Neuronal stem cell (in vitro differentiated cells): ENCODE measurements at regions not wholly inside any gene's neighbourhood (a gene's known extent, or its start where the extent isn't known, plus 50 kb on each side); places are given as distances from the start of the nearest gene placed in this dataset.

Experiments
- DNase-seq: peaks from one replicate; pipeline ENCODE4 v3.0.0-alpha.2; 2013; ENCODE audit warnings: low spot score
- H2AFZ ChIP-seq: one replicate; pipeline ENCODE4 v1.6.1; 2013; ENCODE audit warnings: mild to moderate bottlenecking, low read length, inconsistent platforms
- H2AK5ac ChIP-seq: 2 replicates; pipeline ENCODE4 v1.6.1; 2013; ENCODE audit warnings: low read depth, mild to moderate bottlenecking, inconsistent platforms, low read length, moderate library complexity, mixed read lengths
- H2BK120ac ChIP-seq: 2 replicates; pipeline ENCODE4 v1.6.1; 2013; ENCODE audit warnings: low read depth, mild to moderate bottlenecking, inconsistent platforms, low read length, moderate library complexity, mixed read lengths
- H2BK12ac ChIP-seq: one replicate; pipeline ENCODE4 v1.6.1; 2013; ENCODE audit warnings: low read length, inconsistent platforms
- H2BK15ac ChIP-seq: 2 replicates; pipeline ENCODE4 v1.6.1; 2013; ENCODE audit warnings: mild to moderate bottlenecking, low read length, inconsistent platforms, mixed read lengths
- H2BK5ac ChIP-seq: one replicate; pipeline ENCODE4 v1.6.1; 2013; ENCODE audit warnings: inconsistent platforms, mild to moderate bottlenecking, low read length, moderate library complexity
- H3K14ac ChIP-seq: one replicate; pipeline ENCODE4 v1.6.1; 2013; ENCODE audit warnings: low read length, inconsistent platforms
- H3K18ac ChIP-seq: 2 replicates; pipeline ENCODE4 v1.6.1; 2013; ENCODE audit warnings: low read length, inconsistent platforms
- H3K23ac ChIP-seq: 2 replicates; pipeline ENCODE4 v1.6.1; 2013; ENCODE audit warnings: low read depth, mild to moderate bottlenecking, mixed read lengths, low read length, inconsistent platforms; ENCODE audit not compliant: poor library complexity
- H3K27ac ChIP-seq: replicated peaks from 3 replicates; pipeline ENCODE4 v1.5.1; 2013; ENCODE audit warnings: low read length, inconsistent platforms
- H3K27me3 ChIP-seq, 3 experiments: 2 replicates each; pipeline ENCODE4 v1.6.1; 2013; ENCODE audit warnings: low read length in 3 of 3, mild to moderate bottlenecking in 2 of 3, inconsistent platforms in 1 of 3, low read depth in 1 of 3, mixed read lengths in 1 of 3, moderate library complexity in 1 of 3; ENCODE audit not compliant: control insufficient read depth in 3 of 3, insufficient read depth in 3 of 3
- H3K36me3 ChIP-seq, 2 donors: replicated peaks in 1 of 2; 2 replicates each; pipeline ENCODE4 v1.6.1; 2013; ENCODE audit warnings: low read length in 2 of 2; ENCODE audit not compliant: control insufficient read depth in 2 of 2, insufficient read depth in 2 of 2
- H3K4ac ChIP-seq: 2 replicates; pipeline ENCODE4 v1.6.1; 2013; ENCODE audit warnings: inconsistent platforms, mild to moderate bottlenecking, low read length, moderate library complexity
- H3K4me1 ChIP-seq, 2 donors: 1 replicate in 1 of 2; 2 replicates in 1 of 2; pipeline ENCODE4 v1.6.1; 2013; ENCODE audit warnings: low read length in 2 of 2, low read depth in 1 of 2; ENCODE audit not compliant: control insufficient read depth in 2 of 2, insufficient read depth in 1 of 2
- H3K4me2 ChIP-seq: one replicate; pipeline ENCODE4 v1.6.1; 2013; ENCODE audit warnings: mild to moderate bottlenecking, low read length, inconsistent platforms; ENCODE audit not compliant: insufficient read depth, poor library complexity, severe bottlenecking
- H3K4me3 ChIP-seq, 2 donors: 2 replicates each; pipeline ENCODE4 v1.5.1; 2013; ENCODE audit warnings: low read length in 2 of 2, mild to moderate bottlenecking in 2 of 2, inconsistent platforms in 1 of 2, moderate library complexity in 1 of 2
- H3K79me1 ChIP-seq: one replicate; pipeline ENCODE4 v1.6.1; 2013; ENCODE audit warnings: low read depth, mild to moderate bottlenecking, inconsistent platforms, low read length, moderate library complexity
- H3K9ac ChIP-seq: one replicate; pipeline ENCODE4 v1.6.1; 2013; ENCODE audit warnings: mild to moderate bottlenecking, low read depth, low read length, inconsistent platforms; ENCODE audit not compliant: poor library complexity
- H3K9me3 ChIP-seq, 2 donors: replicated peaks in 1 of 2; 2 replicates each; pipeline versions ENCODE3 to v1.6.1; 2013; ENCODE audit warnings: low read length in 2 of 2, mild to moderate bottlenecking in 2 of 2, inconsistent platforms in 1 of 2, low read depth in 1 of 2, mixed read lengths in 1 of 2, moderate library complexity in 1 of 2; ENCODE audit not compliant: control insufficient read depth in 2 of 2, insufficient read depth in 1 of 2
- H4K8ac ChIP-seq: one replicate; pipeline ENCODE4 v1.6.1; 2013; ENCODE audit warnings: low read depth, mild to moderate bottlenecking, inconsistent platforms, low read length, moderate library complexity
- H4K91ac ChIP-seq: one replicate; pipeline ENCODE4 v1.6.1; 2013; ENCODE audit warnings: low read length, low read depth, mild to moderate bottlenecking, inconsistent platforms; ENCODE audit not compliant: poor library complexity
- WGBS, 2 donors: extraction: QIAGEN DNeasy Blood & Tissue Kit; methylation state at CpG; one replicate each; pipeline ENCODE4 v1.1.7; 2013; ENCODE audit warnings: missing lambda C conversion rate in 2 of 2, mixed read lengths in 1 of 2; ENCODE audit not compliant: insufficient read length in 2 of 2, insufficient replicate concordance in 1 of 2; ENCODE audit errors: extremely low coverage in 2 of 2; 5-methylcytosine and 5-hydroxymethylcytosine counted together

- no peak overlapping the region for H4K8ac ChIP-seq
- no peaks in the 10 kb centered on the region for H3K9me3 ChIP-seq
- H3K4ac ChIP-seq, result no peak overlapping the region
- DNase-seq, result no peak
- H2BK12ac ChIP-seq, result peak overlapping the region; percentile 80
- H3K4me1 ChIP-seq, result peaks cover 19 to 33% of the 10 kb centered on the region in 2 donors
- peak overlapping the region; percentile 32 for H3K23ac ChIP-seq
- no peak overlapping the region for H3K4me2 ChIP-seq
- peak overlapping the region; percentile 84 for H2BK15ac ChIP-seq
- H2BK5ac ChIP-seq, result peak overlapping the region; percentile 56
- no peaks in the 10 kb centered on the region for H3K36me3 ChIP-seq
- peak overlapping the region; percentile 89 for H2AFZ ChIP-seq
- H3K14ac ChIP-seq, result no peak overlapping the region
- no peak overlapping the region for H3K27ac ChIP-seq
- WGBS, 2 donors, result no CpG with 5 or more reads among the region's 14 CpGs
- H3K79me1 ChIP-seq, result no peaks in the 10 kb centered on the region
- H3K9ac ChIP-seq, result no peak overlapping the region
- peak overlapping the region; percentile 99 for H3K18ac ChIP-seq
- no peak overlapping the region for H3K4me3 ChIP-seq
- H2BK120ac ChIP-seq, result peak overlapping the region; percentile 9
- H4K91ac ChIP-seq, result no peak overlapping the region
- H2AK5ac ChIP-seq, result peak overlapping the region; percentile 90
- no peaks in the 10 kb centered on the region for H3K27me3 ChIP-seq
Measured at GRCh38 chr9:129319938-129320481, 141.9 kb upstream of the IER5L start.

DNA sequence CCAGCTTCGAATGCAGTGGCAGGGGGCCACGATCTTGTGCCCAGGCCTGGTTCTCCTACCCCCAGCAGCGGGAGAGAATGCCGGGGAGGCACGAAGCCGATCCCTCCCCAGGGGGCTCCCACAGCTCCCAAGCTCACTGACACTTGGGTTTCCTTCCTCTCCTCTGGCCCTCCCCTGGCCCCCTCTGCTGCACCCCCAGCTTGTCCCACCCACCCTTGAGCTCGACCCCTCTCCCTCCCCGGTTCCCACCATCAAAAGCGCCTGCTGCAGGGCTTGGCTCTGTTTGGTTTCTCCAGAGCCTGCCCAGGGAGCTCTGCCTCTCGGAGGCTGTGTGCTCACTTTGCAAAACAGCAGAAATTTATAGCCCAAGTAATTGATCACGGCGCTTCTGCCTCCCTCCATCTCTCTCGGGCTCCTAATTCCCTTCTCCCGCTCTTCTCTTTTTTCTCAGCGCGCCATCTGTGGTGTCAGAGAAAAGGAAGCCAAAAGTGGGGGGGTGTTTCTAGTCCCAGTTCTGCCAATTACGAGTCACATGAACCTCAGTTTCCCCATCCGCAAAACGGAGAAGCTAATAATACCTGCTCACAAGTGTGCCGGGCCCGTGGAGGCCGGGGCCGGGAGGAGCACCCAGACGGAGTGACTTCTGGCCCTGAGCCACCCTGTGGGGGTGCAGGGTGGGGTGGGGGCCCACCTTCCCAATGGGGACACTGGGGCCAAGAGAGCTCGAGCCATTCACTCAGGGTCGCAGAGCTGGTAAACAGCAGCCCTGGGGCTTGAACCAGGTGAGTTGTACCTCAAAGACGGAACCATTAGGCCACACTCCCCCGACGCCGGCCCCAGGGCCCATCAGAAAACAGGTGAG is 141.2 kb upstream of the IER5L start:
- no CpG with 5 or more reads among the region's 30 CpGs for WGBS, 2 donors
- H4K91ac ChIP-seq, result no peak overlapping the region
- H4K8ac ChIP-seq, result no peak overlapping the region
- no peak overlapping the region for H3K9ac ChIP-seq
- H3K27ac ChIP-seq, result no peak overlapping the region
- H2AFZ ChIP-seq, result no peak overlapping the region
- no peaks in the 10 kb centered on the region for H3K36me3 ChIP-seq
- peaks cover 18 to 33% of the 10 kb centered on the region in 2 donors for H3K4me1 ChIP-seq
- no peak overlapping the region for H2BK12ac ChIP-seq
- H3K4ac ChIP-seq, result no peak overlapping the region
- H2AK5ac ChIP-seq, result peak overlapping the region; percentile 90
- H3K27me3 ChIP-seq, result no peaks in the 10 kb centered on the region
- no peak overlapping the region for H3K4me3 ChIP-seq
- no peak for DNase-seq
- no peaks in the 10 kb centered on the region for H3K79me1 ChIP-seq
- no peaks in the 10 kb centered on the region for H3K9me3 ChIP-seq
- H2BK5ac ChIP-seq, result no peak overlapping the region
- H3K18ac ChIP-seq, result peak overlapping the region; percentile 11
- H3K23ac ChIP-seq, result no peak overlapping the region
- no peak overlapping the region for H3K14ac ChIP-seq
- no peak overlapping the region for H3K4me2 ChIP-seq
- H2BK15ac ChIP-seq, result peak overlapping the region; percentile 84
- H2BK120ac ChIP-seq, result peak overlapping the region; percentile 28

GRCh38 chr9:129318121-129319075 is 140.3 kb upstream of the IER5L start:
- H3K9ac ChIP-seq, result no peak overlapping the region
- peak overlapping the region; percentile 28 for H2BK120ac ChIP-seq
- no CpG with 5 or more reads among the region's 16 CpGs for WGBS, 2 donors
- no peak overlapping the region for H3K14ac ChIP-seq
- no peaks in the 10 kb centered on the region for H3K79me1 ChIP-seq
- no peak overlapping the region for H3K4me3 ChIP-seq
- H2BK12ac ChIP-seq, result no peak overlapping the region
- peaks cover 0 to 1% (median 0%) of the 10 kb centered on the region in 3 experiments for H3K27me3 ChIP-seq
- H3K18ac ChIP-seq, result peak overlapping the region; percentile 9
- H2BK5ac ChIP-seq, result no peak overlapping the region
- no peak overlapping the region for H3K23ac ChIP-seq
- H2AK5ac ChIP-seq, result peak overlapping the region; percentile 52
- H2BK15ac ChIP-seq, result peak overlapping the region; percentile 81
- no peaks in the 10 kb centered on the region for H3K9me3 ChIP-seq
- H3K4ac ChIP-seq, result no peak overlapping the region
- no peaks in the 10 kb centered on the region for H3K36me3 ChIP-seq
- H4K91ac ChIP-seq, result no peak overlapping the region
- peaks cover 13 to 26% of the 10 kb centered on the region in 2 donors for H3K4me1 ChIP-seq
- DNase-seq, result no peak
- no peak overlapping the region for H4K8ac ChIP-seq
- H3K4me2 ChIP-seq, result no peak overlapping the region
- peak overlapping the region; percentile 62 for H2AFZ ChIP-seq
- H3K27ac ChIP-seq, result no peak overlapping the region
